ENCODE measurements at regions not wholly inside any gene's neighbourhood (a gene's known extent, or its start where the extent isn't known, plus 50 kb on each side); places are given as distances from the start of the nearest gene placed in this dataset.
A peak's percentile ranks its signal among the peaks of the same experiment; 100 is the strongest.
"Not testable (repeated sequence)": the region's sequence is repeated elsewhere in the genome, so short reads cannot be mapped to it uniquely, and the experiment has no call there.

GRCh38 chr11:12585861-12586260 lies 88.4 kb upstream of the TEAD1 start:
- no peak for DNase-seq

- no peak for DNase-seq
Measured at GRCh38 chr11:12587333-12587991, 86.8 kb upstream of the TEAD1 start.

- DNase-seq: no peak
Measured at GRCh38 chr11:12591706-12592105, 82.5 kb upstream of the TEAD1 start.

GRCh38 chr11:12592283-12592682 lies 81.9 kb upstream of the TEAD1 start:
- no peak for DNase-seq

GRCh38 chr11:12595089-12595847 lies 79.0 kb upstream of the TEAD1 start:
- not testable (repeated sequence) for DNase-seq

- DNase-seq: no peak
Measured at GRCh38 chr11:12598330-12599256, 75.6 kb upstream of the TEAD1 start.

GRCh38 chr11:12599408-12600143 lies 74.6 kb upstream of the TEAD1 start:
- DNase-seq: peak; percentile 17

GRCh38 chr11:12600829-12601228 lies 73.4 kb upstream of the TEAD1 start:
- DNase-seq: no peak

GRCh38 chr11:12602421-12602820 lies 71.8 kb upstream of the TEAD1 start:
- no peak for DNase-seq

- no peak for DNase-seq
Measured at GRCh38 chr11:12603143-12604088, 70.8 kb upstream of the TEAD1 start.

- DNase-seq: no peak
Measured at GRCh38 chr11:12604557-12605153, 69.6 kb upstream of the TEAD1 start.

- no peak for DNase-seq
Measured at GRCh38 chr11:12606597-12606996, 67.6 kb upstream of the TEAD1 start.

GRCh38 chr11:12608678-12609077 lies 65.5 kb upstream of the TEAD1 start:
- DNase-seq: not testable (repeated sequence)

- no peak for DNase-seq
Measured at GRCh38 chr11:12611352-12611751, 62.9 kb upstream of the TEAD1 start.

GRCh38 chr11:12617632-12618031 lies 56.6 kb upstream of the TEAD1 start:
- DNase-seq: no peak

- no peak for DNase-seq
Measured at GRCh38 chr11:12618743-12619540, 55.3 kb upstream of the TEAD1 start.

GRCh38 chr11:12623869-12624268 lies 50.4 kb upstream of the TEAD1 start:
- DNase-seq: no peak
